HCT116 (cell line): ENCODE measurements at regions not wholly inside any gene's neighbourhood (a gene's known extent, or its start where the extent isn't known, plus 50 kb on each side); places are given as distances from the start of the nearest gene placed in this dataset.

Experiments
- ATAC-seq: fragments of 200-7000 bp; cut with Tn5 transposase; 2 replicates; pipeline ENCODE4 v1.9.1; 2020; ENCODE audit warnings: mild to moderate bottlenecking, moderate library complexity
- BruUV-seq: library from RNA; stranded (reverse); fragments of 400-500 nt; replicated peaks from 2 replicates; lab custom pipeline; 2021; lab: Mats Ljungman, UMichigan
- CTCF ChIA-PET: fragments of 300-600 bp; sonication (Branson Sonifier 250); formaldehyde crosslinking; loops from one replicate; lab custom pipeline; 2021; ENCODE audit warnings: antibody characterized with exemption; lab: Charles Lee
- POLR2A ChIA-PET: fragments of 300-600, 350-600 bp; sonication (Branson Sonifier 250); formaldehyde crosslinking; loops from one replicate; lab custom pipeline; 2021; ENCODE audit warnings: antibody characterized with exemption; lab: Charles Lee
- RAD21 ChIA-PET, 2 experiments: fragments of 300-600 bp; sonication (Branson Sonifier 250); formaldehyde crosslinking; loops; one replicate each; lab custom pipeline; 2023; ENCODE audit warnings: low total read pairs in 2 of 2; ENCODE audit not compliant: uncharacterized antibody in 2 of 2, unreplicated experiment in 2 of 2, low non-redundant PET in 1 of 2; lab: Charles Lee
- DNase-seq: peaks from one replicate; pipeline ENCODE4 v3.0.0-alpha.2; 2010; ENCODE audit warnings: low read depth, low spot score
- H2AFZ ChIP-seq: fragments of 200-600 bp; shearing (Covaris generic), sonication (generic); 2 replicates; pipeline ENCODE4 v1.6.1; 2017; ENCODE audit warnings: low read depth, mixed run types, mixed read lengths, antibody characterized with exemption, low read length; ENCODE audit not compliant: poor library complexity, severe bottlenecking
- H3K27ac ChIP-seq: 2 replicates; pipeline ENCODE4 v1.5.1; 2012; ENCODE audit warnings: low read depth, low read length
- H3K27me3 ChIP-seq: fragments of 200-600 bp; sonication (generic); 2 replicates; pipeline ENCODE4 v1.6.1; 2016; ENCODE audit warnings: mixed run types, low read length, mixed read lengths; ENCODE audit not compliant: insufficient read depth
- H3K36me3 ChIP-seq, 2 experiments: fragments of 200-500 bp in 1 of 2; fragments of 200-600 bp in 1 of 2; sonication (Bioruptor generic) in 1 of 2; sonication (generic) in 1 of 2; 2 replicates each; pipeline versions ENCODE4 v1.5.1 to v1.6.1; 2014 to 2016; ENCODE audit warnings: low read length in 2 of 2, inconsistent platforms in 1 of 2, mixed read lengths in 1 of 2, mixed run types in 1 of 2; ENCODE audit not compliant: insufficient read depth in 2 of 2, control insufficient read depth in 1 of 2
- H3K4me1 ChIP-seq, 2 experiments: fragments of 200-600 bp in 1 of 2; sonication (generic) in 1 of 2; 2 replicates each; pipeline versions ENCODE4 v1.5.1 to v1.6.1; 2012 to 2017; ENCODE audit warnings: low read length in 2 of 2, inconsistent platforms in 1 of 2, mild to moderate bottlenecking in 1 of 2, mixed read lengths in 1 of 2, mixed run types in 1 of 2, moderate library complexity in 1 of 2; ENCODE audit not compliant: insufficient read depth in 2 of 2, control insufficient read depth in 1 of 2
- H3K4me2 ChIP-seq: fragments of 200-600 bp; sonication (generic); 2 replicates; pipeline ENCODE4 v1.6.1; 2017; ENCODE audit warnings: mixed run types, low read length, mixed read lengths
- H3K4me3 ChIP-seq, 2 experiments: fragments of 200-600 bp in 1 of 2; sonication (generic) in 1 of 2; replicated peaks in 1 of 2; 2 replicates each; pipeline ENCODE4 v1.5.1; 2011 to 2016; ENCODE audit warnings: low read length in 2 of 2, control low read depth in 1 of 2, low read depth in 1 of 2, mild to moderate bottlenecking in 1 of 2, mixed read lengths in 1 of 2, mixed run types in 1 of 2
- H3K79me2 ChIP-seq: fragments of 200-600 bp; sonication (generic); 2 replicates; pipeline ENCODE4 v1.6.1; 2017; ENCODE audit warnings: mild to moderate bottlenecking, mixed run types, low read length, moderate library complexity, mixed read lengths; ENCODE audit not compliant: insufficient read depth
- H3K9ac ChIP-seq: fragments of 200-600 bp; sonication (generic); 2 replicates; pipeline ENCODE4 v1.6.1; 2016; ENCODE audit warnings: low read length, mixed read lengths
- H3K9me2 ChIP-seq: fragments of 200-600 bp; sonication (generic), shearing (Covaris generic); 2 replicates; pipeline ENCODE4 v1.6.1; 2017; ENCODE audit warnings: mixed run types, mild to moderate bottlenecking, moderate library complexity; ENCODE audit not compliant: insufficient read depth
- H3K9me3 ChIP-seq, 2 experiments: fragments of 200-500 bp in 1 of 2; fragments of 200-600 bp in 1 of 2; sonication (Bioruptor generic) in 1 of 2; sonication (generic) in 1 of 2; 2 replicates each; pipeline ENCODE4 v1.6.1; 2014 to 2017; ENCODE audit warnings: low read length in 2 of 2, mixed read lengths in 2 of 2, inconsistent platforms in 1 of 2, low read depth in 1 of 2, mild to moderate bottlenecking in 1 of 2, mixed run types in 1 of 2, moderate library complexity in 1 of 2; ENCODE audit not compliant: control insufficient read depth in 1 of 2, insufficient read depth in 1 of 2
- H4K20me1 ChIP-seq: fragments of 200-600 bp; sonication (generic), shearing (Covaris generic); 2 replicates; pipeline ENCODE4 v1.6.1; 2017; ENCODE audit warnings: mixed run types, mild to moderate bottlenecking, moderate library complexity; ENCODE audit not compliant: insufficient read depth
- EGR1 ChIP-seq: IDR thresholded peaks from 2 replicates; pipeline ENCODE4 v1.6.1; 2012; ENCODE audit warnings: low read depth
- ELF1 ChIP-seq: IDR thresholded peaks from 2 replicates; pipeline ENCODE4 v1.6.1; 2012; ENCODE audit warnings: low read depth, borderline replicate concordance
- EZH2phosphoT487 ChIP-seq: fragments of 200-600 bp; IDR thresholded peaks from 2 replicates; pipeline ENCODE4 v1.6.1; 2018; ENCODE audit warnings: antibody characterized with exemption, borderline replicate concordance
- FOSL1 ChIP-seq: IDR thresholded peaks from 2 replicates; pipeline ENCODE4 v1.6.1; 2012; ENCODE audit warnings: low read depth
- POLR2AphosphoS5 ChIP-seq: IDR thresholded peaks from 2 replicates; pipeline ENCODE4 v1.6.1; 2011; ENCODE audit warnings: mild to moderate bottlenecking, low read depth, low read length, moderate library complexity
- RAD21 ChIP-seq: IDR thresholded peaks from 2 replicates; pipeline ENCODE4 v1.6.1; 2012; ENCODE audit warnings: low read depth, mild to moderate bottlenecking
- SRF ChIP-seq: IDR thresholded peaks from 2 replicates; pipeline ENCODE4 v1.6.1; 2012; ENCODE audit warnings: low read depth
- YY1 ChIP-seq: IDR thresholded peaks from 2 replicates; pipeline ENCODE4 v1.6.1; 2011; ENCODE audit warnings: low read length, low read depth, moderate library complexity, mild to moderate bottlenecking; ENCODE audit not compliant: insufficient replicate concordance; ENCODE audit errors: extremely low read depth
- ZNF274 ChIP-seq: fragments of 200-500 bp; sonication (Bioruptor generic); IDR thresholded peaks from 2 replicates; pipeline ENCODE4 v1.6.1; 2014; ENCODE audit warnings: mild to moderate bottlenecking, low read depth, low read length, inconsistent platforms
- intact Hi-C: fragments of 100-400 bp; cut with micrococcal nuclease; formaldehyde crosslinking; loops from 2 replicates; pipeline ENCODE4 v1.10.0; 2022
- TF ChIP-seq, protein P1 (sequence below), 3 experiments: fragments of 200-600 bp in 1 of 3; sonication (generic) in 1 of 3; IDR thresholded peaks in 2 of 3; conservative IDR thresholded peaks in 1 of 3; 2 replicates each; pipeline ENCODE4 v1.5.1; 2012 to 2017; ENCODE audit warnings: low read depth in 2 of 3, low read length in 2 of 3, antibody characterized with exemption in 1 of 3, borderline replicate concordance in 1 of 3, control low read depth in 1 of 3, mild to moderate bottlenecking in 1 of 3, mixed read lengths in 1 of 3, mixed run types in 1 of 3, moderate library complexity in 1 of 3; ENCODE audit not compliant: insufficient read depth in 1 of 3
- TF ChIP-seq, protein P2 (sequence below): IDR thresholded peaks from 2 replicates; pipeline ENCODE4 v1.6.1; 2012

DNA sequence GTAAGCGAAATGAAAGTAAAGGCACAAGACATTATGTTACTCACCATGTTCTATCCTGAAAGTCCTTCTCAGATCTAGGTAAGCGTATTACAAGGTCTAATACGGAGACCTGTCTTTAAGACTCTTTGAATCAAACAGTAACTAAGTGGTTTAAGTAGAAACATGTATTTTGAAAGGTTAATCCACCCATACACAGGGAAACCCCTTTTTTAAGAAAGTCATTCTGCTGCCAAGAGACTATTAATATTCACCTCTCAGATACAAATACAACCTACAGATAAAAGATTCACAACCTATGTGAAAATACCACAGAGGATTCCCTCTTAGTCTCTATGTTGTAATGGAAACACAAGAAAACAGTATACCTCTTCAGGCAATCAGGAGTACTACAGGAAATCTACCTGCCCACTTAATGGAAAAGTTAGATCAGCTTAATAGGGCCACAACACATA lies 63.2 kb upstream of the TNIP3 start:
- no peak overlapping the region for H3K4me3 ChIP-seq
- intact Hi-C loops, result no loop called here
- DNase-seq (peak; percentile 3), ATAC-seq (peak; percentile 61)
- ChIA-PET CTCF (interaction anchor here (1.2 to 1.3 kb wide), 2 partner anchors 25 to 35 kb away, joined by 3 to 8 read pairs; no protein-coding TSS in a partner anchor), RAD21 (no interaction called here), POLR2A (no interaction called here)
- no peak overlapping the region for H3K4me2 ChIP-seq
- TF ChIP-seq, protein P1, sequence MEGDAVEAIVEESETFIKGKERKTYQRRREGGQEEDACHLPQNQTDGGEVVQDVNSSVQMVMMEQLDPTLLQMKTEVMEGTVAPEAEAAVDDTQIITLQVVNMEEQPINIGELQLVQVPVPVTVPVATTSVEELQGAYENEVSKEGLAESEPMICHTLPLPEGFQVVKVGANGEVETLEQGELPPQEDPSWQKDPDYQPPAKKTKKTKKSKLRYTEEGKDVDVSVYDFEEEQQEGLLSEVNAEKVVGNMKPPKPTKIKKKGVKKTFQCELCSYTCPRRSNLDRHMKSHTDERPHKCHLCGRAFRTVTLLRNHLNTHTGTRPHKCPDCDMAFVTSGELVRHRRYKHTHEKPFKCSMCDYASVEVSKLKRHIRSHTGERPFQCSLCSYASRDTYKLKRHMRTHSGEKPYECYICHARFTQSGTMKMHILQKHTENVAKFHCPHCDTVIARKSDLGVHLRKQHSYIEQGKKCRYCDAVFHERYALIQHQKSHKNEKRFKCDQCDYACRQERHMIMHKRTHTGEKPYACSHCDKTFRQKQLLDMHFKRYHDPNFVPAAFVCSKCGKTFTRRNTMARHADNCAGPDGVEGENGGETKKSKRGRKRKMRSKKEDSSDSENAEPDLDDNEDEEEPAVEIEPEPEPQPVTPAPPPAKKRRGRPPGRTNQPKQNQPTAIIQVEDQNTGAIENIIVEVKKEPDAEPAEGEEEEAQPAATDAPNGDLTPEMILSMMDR (IDR thresholded peaks at IDR 0.05 in 2 of 3, conservative IDR thresholded peaks at IDR 0.05 in 1 of 3; ENCODE audit: borderline replicate concordance in 1 of 3, insufficient read depth in 1 of 3, low read depth in 2 of 3, low read length in 2 of 3), result peak in 2 of 3 experiments; percentile 26 to 33; a peak in 3 of 6 replicates
- no peak for TF ChIP-seq ZNF274
- no peaks in the 10 kb centered on the region for H3K27me3 ChIP-seq
- H4K20me1 ChIP-seq, result no peaks in the 10 kb centered on the region
- H2AFZ ChIP-seq, result peak overlapping the region; percentile 58
- H3K36me3 ChIP-seq, result no peaks in the 10 kb centered on the region
- no peaks in the 10 kb centered on the region for H3K4me1 ChIP-seq
- BruUV-seq, result no TSS peak
- no peaks in the 10 kb centered on the region for H3K9me3 ChIP-seq
- H3K9ac ChIP-seq, result no peak overlapping the region
- H3K79me2 ChIP-seq, result no peaks in the 10 kb centered on the region
- no peak overlapping the region for H3K27ac ChIP-seq
- H3K9me2 ChIP-seq, result no peaks in the 10 kb centered on the region

DNA sequence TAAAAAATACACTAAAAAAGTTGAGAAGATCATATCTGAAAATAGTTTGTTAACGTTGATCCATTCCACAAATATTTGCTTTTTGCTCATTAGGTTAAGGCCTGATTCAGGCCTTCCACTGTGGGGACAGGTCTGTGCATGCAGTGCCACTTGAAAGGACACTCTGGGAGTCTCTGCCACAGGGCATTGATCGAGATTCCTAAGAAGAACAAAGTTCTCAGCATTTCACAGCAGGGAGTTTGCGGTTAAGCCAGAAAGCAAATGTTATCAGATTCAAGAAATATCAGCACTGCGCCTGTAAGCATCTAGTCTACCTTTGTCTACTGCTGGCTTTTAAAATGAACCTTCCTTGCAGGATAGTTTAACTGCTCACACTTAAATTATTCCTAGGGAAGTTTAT lies 62.2 kb upstream of the TNIP3 start:
- no peak for ATAC-seq
- ChIA-PET RAD21 (no interaction called here), CTCF (no interaction called here), POLR2A (no interaction called here)
- intact Hi-C loops, result no loop called here
- Histone ChIP-seq H3K36me3 (no peaks in the 10 kb centered on the region), H3K27ac (no peak overlapping the region), H3K9ac (no peak overlapping the region), H3K4me1 (no peaks in the 10 kb centered on the region), H3K27me3 (no peaks in the 10 kb centered on the region), H3K4me3 (no peak overlapping the region), H4K20me1 (no peaks in the 10 kb centered on the region), H3K4me2 (no peak overlapping the region), H2AFZ (no peak overlapping the region), H3K79me2 (no peaks in the 10 kb centered on the region), H3K9me2 (no peaks in the 10 kb centered on the region), H3K9me3 (no peaks in the 10 kb centered on the region)
- TF ChIP-seq ELF1 (no peak), POLR2AphosphoS5 (no peak), ZNF274 (no peak), EZH2phosphoT487 (no peak), RAD21 (no peak), SRF (no peak), YY1 (no peak), FOSL1 (no peak), EGR1 (no peak)
- TF ChIP-seq, protein P2, sequence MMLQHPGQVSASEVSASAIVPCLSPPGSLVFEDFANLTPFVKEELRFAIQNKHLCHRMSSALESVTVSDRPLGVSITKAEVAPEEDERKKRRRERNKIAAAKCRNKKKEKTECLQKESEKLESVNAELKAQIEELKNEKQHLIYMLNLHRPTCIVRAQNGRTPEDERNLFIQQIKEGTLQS, result no peak
- no TSS peak for BruUV-seq
- DNase-seq, result no peak
